IMR-90 (cell line): ENCODE measurements at regions not wholly inside any gene's neighbourhood (a gene's known extent, or its start where the extent isn't known, plus 50 kb on each side); places are given as distances from the start of the nearest gene placed in this dataset.

Experiments
- ATAC-seq: fragments of 200-7000 bp; cut with Tn5 transposase; 2 replicates; pipeline ENCODE4 v1.9.1; 2020; ENCODE audit warnings: low read depth, mild to moderate bottlenecking, moderate library complexity
- BruUV-seq: library from RNA; stranded (reverse); fragments of 400-500 nt; replicated peaks from 2 replicates; lab custom pipeline; 2021; lab: Mats Ljungman, UMichigan
- CTCF ChIA-PET: fragments of 300-600 bp; formaldehyde crosslinking; extraction: SDS; loops from one replicate; lab custom pipeline; 2021; ENCODE audit warnings: antibody characterized with exemption; lab: Yijun Ruan, JAX
- POLR2A ChIA-PET: fragments of 300-600 bp; sonication (Branson Sonifier 250); formaldehyde crosslinking; loops from one replicate; lab custom pipeline; 2022; ENCODE audit warnings: antibody characterized with exemption; ENCODE audit not compliant: unreplicated experiment; lab: Charles Lee
- DNase-seq: peaks from one replicate; pipeline ENCODE4 v3.0.0; 2013
- H2AFZ ChIP-seq: replicated peaks from 2 replicates; pipeline ENCODE3; 2013; ENCODE audit warnings: low read length, mild to moderate bottlenecking; ENCODE audit not compliant: poor library complexity
- H2AK5ac ChIP-seq: 2 replicates; pipeline ENCODE4 v1.6.1; 2013; ENCODE audit warnings: low read depth, low read length, inconsistent platforms
- H2AK9ac ChIP-seq: replicated peaks from 2 replicates; pipeline ENCODE3; 2013; ENCODE audit warnings: mild to moderate bottlenecking, low read depth, low read length, moderate library complexity; ENCODE audit not compliant: poor library complexity
- H2BK120ac ChIP-seq: 2 replicates; pipeline ENCODE4 v1.6.1; 2013; ENCODE audit warnings: low read depth, low read length, inconsistent platforms
- H2BK15ac ChIP-seq: 3 replicates; pipeline ENCODE4 v1.6.1; 2013; ENCODE audit warnings: low read depth, low read length, inconsistent platforms
- H2BK20ac ChIP-seq: 2 replicates; pipeline ENCODE4 v1.6.1; 2013; ENCODE audit warnings: low read depth, mild to moderate bottlenecking, inconsistent platforms, low read length, moderate library complexity
- H2BK5ac ChIP-seq: 2 replicates; pipeline ENCODE4 v1.6.1; 2013; ENCODE audit warnings: mild to moderate bottlenecking, low read depth, low read length, inconsistent platforms; ENCODE audit not compliant: poor library complexity, severe bottlenecking
- H3K14ac ChIP-seq: replicated peaks from 2 replicates; pipeline ENCODE4 v1.6.1; 2013; ENCODE audit warnings: low read depth, low read length, inconsistent platforms
- H3K18ac ChIP-seq: 2 replicates; pipeline ENCODE4 v1.6.1; 2013; ENCODE audit warnings: low read depth, low read length, control low read depth
- H3K23ac ChIP-seq: 2 replicates; pipeline ENCODE4 v1.6.1; 2013; ENCODE audit warnings: low read depth, low read length, inconsistent platforms
- H3K27ac ChIP-seq: 2 replicates; pipeline ENCODE4 v1.5.1; 2013; ENCODE audit warnings: mild to moderate bottlenecking, control low read depth, low read length; ENCODE audit not compliant: insufficient read depth
- H3K27me3 ChIP-seq: 2 replicates; pipeline ENCODE4 v1.6.1; 2013; ENCODE audit warnings: low read length; ENCODE audit not compliant: control insufficient read depth, insufficient read depth
- H3K36me3 ChIP-seq: 2 replicates; pipeline ENCODE4 v1.6.1; 2013; ENCODE audit warnings: low read length, mixed read lengths; ENCODE audit not compliant: control insufficient read depth, insufficient read depth
- H3K4ac ChIP-seq: 2 replicates; pipeline ENCODE4 v1.6.1; 2013; ENCODE audit warnings: low read depth, low read length, inconsistent platforms
- H3K4me1 ChIP-seq: 2 replicates; pipeline ENCODE4 v1.6.1; 2013; ENCODE audit warnings: low read length, mixed read lengths; ENCODE audit not compliant: control insufficient read depth, insufficient read depth
- H3K4me2 ChIP-seq: 2 replicates; pipeline ENCODE4 v1.6.1; 2013; ENCODE audit warnings: low read depth, mild to moderate bottlenecking, control low read depth, low read length, moderate library complexity
- H3K4me3 ChIP-seq: 2 replicates; pipeline ENCODE4 v1.5.1; 2013; ENCODE audit warnings: low read depth, mild to moderate bottlenecking, control low read depth, low read length, moderate library complexity; ENCODE audit not compliant: insufficient read depth
- H3K56ac ChIP-seq: 2 replicates; pipeline ENCODE4 v1.6.1; 2013; ENCODE audit warnings: low read length, inconsistent platforms; ENCODE audit not compliant: insufficient read depth; ENCODE audit errors: extremely low read depth
- H3K79me1 ChIP-seq, 2 experiments: 2 replicates each; pipeline ENCODE4 v1.6.1; 2013; ENCODE audit warnings: low read length in 2 of 2, inconsistent platforms in 1 of 2, low read depth in 1 of 2
- H3K9ac ChIP-seq: 2 replicates; pipeline ENCODE4 v1.6.1; 2013; ENCODE audit warnings: low read depth, low read length, control low read depth
- H3K9me1 ChIP-seq: 2 replicates; pipeline ENCODE4 v1.6.1; 2013; ENCODE audit warnings: low read length, inconsistent platforms; ENCODE audit not compliant: insufficient read depth
- H3K9me3 ChIP-seq: 2 replicates; pipeline ENCODE4 v1.6.1; 2013; ENCODE audit warnings: low read length; ENCODE audit not compliant: control insufficient read depth, insufficient read depth
- H4K20me1 ChIP-seq: 2 replicates; pipeline ENCODE4 v1.6.1; 2013; ENCODE audit warnings: low read length, inconsistent platforms; ENCODE audit not compliant: insufficient read depth
- H4K5ac ChIP-seq: 2 replicates; pipeline ENCODE4 v1.6.1; 2013; ENCODE audit warnings: mild to moderate bottlenecking, low read depth, low read length, control low read depth
- H4K8ac ChIP-seq, 2 experiments: 2 replicates each; pipeline ENCODE4 v1.6.1; 2013; ENCODE audit warnings: low read depth in 2 of 2, low read length in 2 of 2, control low read depth in 1 of 2, inconsistent platforms in 1 of 2
- H4K91ac ChIP-seq: 2 replicates; pipeline ENCODE4 v1.6.1; 2013; ENCODE audit warnings: low read depth, low read length, inconsistent platforms; ENCODE audit not compliant: insufficient read depth
- CEBPB ChIP-seq: IDR thresholded peaks from 2 replicates; pipeline ENCODE4 v1.6.1; 2012; ENCODE audit warnings: low read depth, low read length, improper control_type of control experiment
- ELK1 ChIP-seq: fragments of 150-350 bp; IDR thresholded peaks from 2 replicates; pipeline ENCODE4 v1.6.1; 2016; ENCODE audit warnings: low read depth, mild to moderate bottlenecking, low read length, moderate library complexity, borderline replicate concordance
- MAFK ChIP-seq: IDR thresholded peaks from 2 replicates; pipeline ENCODE4 v1.6.1; 2012; ENCODE audit warnings: low read depth, low read length, improper control_type of control experiment
- MXI1 ChIP-seq: IDR thresholded peaks from 2 replicates; pipeline ENCODE4 v1.6.1; 2012; ENCODE audit warnings: low read depth, mild to moderate bottlenecking, low read length, moderate library complexity, borderline replicate concordance
- NFE2L2 ChIP-seq: fragments of 150-350 bp; IDR thresholded peaks from 2 replicates; pipeline ENCODE4 v1.6.1; 2016; ENCODE audit warnings: low read depth, mild to moderate bottlenecking, low read length
- RAD21 ChIP-seq: IDR thresholded peaks from 2 replicates; pipeline ENCODE4 v1.6.1; 2012; ENCODE audit warnings: low read length, improper control_type of control experiment
- RCOR1 ChIP-seq: IDR thresholded peaks from 2 replicates; pipeline ENCODE4 v1.6.1; 2012; ENCODE audit warnings: mild to moderate bottlenecking, low read length, improper control_type of control experiment; ENCODE audit not compliant: insufficient replicate concordance
- WGBS, 2 experiments: methylation state at CpG; one replicate each; pipeline versions ENCODE4 v1.1.5 to v1.1.7; 2013; ENCODE audit warnings: missing lambda C conversion rate in 2 of 2; ENCODE audit not compliant: insufficient read length in 1 of 2; ENCODE audit errors: extremely low coverage in 2 of 2; 5-methylcytosine and 5-hydroxymethylcytosine counted together
- dilution Hi-C: fragments of 300-500 bp; cut with HindIII; formaldehyde crosslinking; loops from one replicate; pipeline ENCODE4 v1.14.3; 2018; ENCODE audit warnings: low sequenced_read_pairs; ENCODE audit not compliant: unreplicated experiment
- in situ Hi-C: fragments of 300-500 bp; cut with MboI; formaldehyde crosslinking; loops from 3 replicates; pipeline ENCODE4 v1.14.3; 2019; ENCODE audit warnings: low sequenced_read_pairs, inconsistent platforms, mixed read lengths
- intact Hi-C: fragments of 100-400 bp; cut with micrococcal nuclease; formaldehyde crosslinking; loops from 2 replicates; pipeline ENCODE4 v1.10.0; 2022
- TF ChIP-seq, protein P1 (sequence below): conservative IDR thresholded peaks from 2 replicates; pipeline ENCODE4 v1.5.1; 2012; ENCODE audit warnings: mild to moderate bottlenecking, low read depth, low read length, improper control_type of control experiment

DNA sequence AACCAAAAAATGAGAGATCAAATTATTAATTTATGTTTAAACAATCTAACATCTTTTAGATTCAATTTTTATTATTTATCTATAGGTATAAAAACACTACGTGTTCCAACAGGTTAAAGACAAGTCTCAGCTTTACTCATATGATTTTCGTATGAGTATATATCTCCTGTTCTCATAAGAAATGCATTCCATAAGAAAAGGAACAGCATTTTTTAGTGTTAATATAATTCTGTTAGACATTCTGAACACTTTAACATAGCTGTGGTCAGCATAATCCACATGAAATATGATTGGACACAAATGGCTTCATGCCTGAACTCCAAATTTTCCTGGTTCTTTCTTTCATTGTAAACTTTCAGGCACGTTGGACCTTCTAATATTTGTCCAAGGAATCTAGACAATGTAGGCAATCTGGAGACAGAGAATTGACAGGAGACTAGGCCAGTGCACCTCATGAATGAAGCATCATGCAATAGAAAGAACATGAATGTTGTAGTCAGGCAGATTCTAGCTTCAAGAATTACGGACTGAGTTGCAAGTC, 1122.0 kb upstream of the ALCAM start:
- intact Hi-C loops (no loop called here), dilution Hi-C loops (no loop called here), in situ Hi-C loops (no loop called here)
- Histone ChIP-seq H2BK120ac (no peak overlapping the region), H4K5ac (no peak overlapping the region), H3K27me3 (no peaks in the 10 kb centered on the region), H3K79me1 (no peaks in the 10 kb centered on the region), H3K9me3 (no peaks in the 10 kb centered on the region), H3K18ac (no peak overlapping the region), H3K4me1 (no peaks in the 10 kb centered on the region), H3K4me2 (no peak overlapping the region), H3K4me3 (no peak overlapping the region), H2BK5ac (no peak overlapping the region), H4K91ac (no peak overlapping the region), H3K27ac (no peak overlapping the region), H3K36me3 (no peaks in the 10 kb centered on the region), H2AK5ac (no peak overlapping the region), H3K23ac (no peak overlapping the region), H2BK15ac (no peak overlapping the region), H3K14ac (no peak overlapping the region), H3K56ac (no peak overlapping the region), H2BK20ac (no peak overlapping the region), H2AK9ac (no peak overlapping the region), H4K20me1 (no peaks in the 10 kb centered on the region), H3K9ac (no peak overlapping the region), H4K8ac (no peak overlapping the region), H3K4ac (no peak overlapping the region), H3K9me1 (no peaks in the 10 kb centered on the region), H2AFZ (no peak overlapping the region)
- TF ChIP-seq RAD21 (no peak), CEBPB (no peak), ELK1 (no peak), MAFK (no peak), MXI1 (no peak), RCOR1 (no peak), NFE2L2 (no peak)
- TF ChIP-seq, protein P1, sequence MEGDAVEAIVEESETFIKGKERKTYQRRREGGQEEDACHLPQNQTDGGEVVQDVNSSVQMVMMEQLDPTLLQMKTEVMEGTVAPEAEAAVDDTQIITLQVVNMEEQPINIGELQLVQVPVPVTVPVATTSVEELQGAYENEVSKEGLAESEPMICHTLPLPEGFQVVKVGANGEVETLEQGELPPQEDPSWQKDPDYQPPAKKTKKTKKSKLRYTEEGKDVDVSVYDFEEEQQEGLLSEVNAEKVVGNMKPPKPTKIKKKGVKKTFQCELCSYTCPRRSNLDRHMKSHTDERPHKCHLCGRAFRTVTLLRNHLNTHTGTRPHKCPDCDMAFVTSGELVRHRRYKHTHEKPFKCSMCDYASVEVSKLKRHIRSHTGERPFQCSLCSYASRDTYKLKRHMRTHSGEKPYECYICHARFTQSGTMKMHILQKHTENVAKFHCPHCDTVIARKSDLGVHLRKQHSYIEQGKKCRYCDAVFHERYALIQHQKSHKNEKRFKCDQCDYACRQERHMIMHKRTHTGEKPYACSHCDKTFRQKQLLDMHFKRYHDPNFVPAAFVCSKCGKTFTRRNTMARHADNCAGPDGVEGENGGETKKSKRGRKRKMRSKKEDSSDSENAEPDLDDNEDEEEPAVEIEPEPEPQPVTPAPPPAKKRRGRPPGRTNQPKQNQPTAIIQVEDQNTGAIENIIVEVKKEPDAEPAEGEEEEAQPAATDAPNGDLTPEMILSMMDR = no peak
- ChIA-PET POLR2A (no interaction called here), CTCF (no interaction called here)
- no CpG with 5 or more reads among the region's 4 CpGs for WGBS, 2 experiments
- no peak for ATAC-seq
- DNase-seq = no peak
- no TSS peak for BruUV-seq
